ENCODE measurements at regions not wholly inside any gene's neighbourhood (a gene's known extent, or its start where the extent isn't known, plus 50 kb on each side); places are given as distances from the start of the nearest gene placed in this dataset.
A peak's percentile ranks its signal among the peaks of the same experiment; 100 is the strongest.
"Not testable (repeated sequence)": the region's sequence is repeated elsewhere in the genome, so short reads cannot be mapped to it uniquely, and the experiment has no call there.

- DNase-seq, result no peak
These were observed 506.0 kb downstream of the DIPK2A start for GRCh38 chr3:144477593-144477992.

- no peak for DNase-seq
These were observed 508.8 kb downstream of the DIPK2A start for GRCh38 chr3:144480416-144480919.

- DNase-seq, result no peak
These were observed 511.3 kb downstream of the DIPK2A start for GRCh38 chr3:144482876-144483275.

GRCh38 chr3:144487011-144487410 lies 515.4 kb downstream of the DIPK2A start:
- no peak for DNase-seq

- no peak for DNase-seq
These were observed 517.3 kb downstream of the DIPK2A start for GRCh38 chr3:144488927-144489326.

GRCh38 chr3:144491333-144491732 lies 519.7 kb downstream of the DIPK2A start:
- DNase-seq, result no peak

GRCh38 chr3:144494651-144495050 lies 523.0 kb downstream of the DIPK2A start:
- not testable (repeated sequence) for DNase-seq

GRCh38 chr3:144496141-144496835 lies 524.7 kb downstream of the DIPK2A start:
- no peak for DNase-seq

- DNase-seq, result no peak
These were observed 525.8 kb downstream of the DIPK2A start for GRCh38 chr3:144497452-144497851.

- DNase-seq, result peak in 1 of 5 experiments; percentile 68
These were observed 527.6 kb downstream of the DIPK2A start for GRCh38 chr3:144499001-144499930.

GRCh38 chr3:144501467-144501866 lies 529.8 kb downstream of the DIPK2A start:
- no peak for DNase-seq

- DNase-seq, result no peak
These were observed 530.8 kb downstream of the DIPK2A start for GRCh38 chr3:144502402-144502801.

- not testable (repeated sequence) for DNase-seq
These were observed 534.8 kb downstream of the DIPK2A start for GRCh38 chr3:144506375-144506774.

- no peak for DNase-seq
These were observed 539.7 kb downstream of the DIPK2A start for GRCh38 chr3:144511346-144511745.

GRCh38 chr3:144516026-144516425 lies 544.4 kb downstream of the DIPK2A start:
- no peak for DNase-seq

GRCh38 chr3:144516589-144516988 lies 545.0 kb downstream of the DIPK2A start:
- no peak for DNase-seq

GRCh38 chr3:144521131-144521530 lies 549.5 kb downstream of the DIPK2A start:
- DNase-seq, result no peak

GRCh38 chr3:144522456-144522855 lies 550.8 kb downstream of the DIPK2A start:
- DNase-seq, result no peak

GRCh38 chr3:144523396-144523795 lies 551.8 kb downstream of the DIPK2A start:
- DNase-seq, result no peak

- DNase-seq, result no peak
These were observed 552.9 kb downstream of the DIPK2A start for GRCh38 chr3:144524531-144524930.

- no peak for DNase-seq
These were observed 557.9 kb downstream of the DIPK2A start for GRCh38 chr3:144529566-144529965.

GRCh38 chr3:144544871-144545270 lies 573.2 kb downstream of the DIPK2A start:
- DNase-seq, result no peak

- no peak for DNase-seq
These were observed 574.9 kb downstream of the DIPK2A start for GRCh38 chr3:144546539-144546938.

- no peak for DNase-seq
These were observed 576.7 kb downstream of the DIPK2A start for GRCh38 chr3:144548346-144548745.
